Trophoblast cell (in vitro differentiated cells and primary cell): ENCODE measurements at regions not wholly inside any gene's neighbourhood (a gene's known extent, or its start where the extent isn't known, plus 50 kb on each side); places are given as distances from the start of the nearest gene placed in this dataset.

Experiments
- DNase-seq, 2 donors: peaks; one replicate each; pipeline ENCODE4 v3.0.0-alpha.2; 2016
- H2AFZ ChIP-seq: 2 replicates; pipeline ENCODE4 v1.6.1; 2013; ENCODE audit warnings: low read length, moderate library complexity, mild to moderate bottlenecking; ENCODE audit not compliant: insufficient read depth, poor library complexity
- H2AK5ac ChIP-seq: 2 replicates; pipeline ENCODE4 v1.6.1; 2013; ENCODE audit warnings: mild to moderate bottlenecking, low read length
- H2BK120ac ChIP-seq: 2 replicates; pipeline ENCODE4 v1.6.1; 2013; ENCODE audit warnings: low read length, mild to moderate bottlenecking, moderate library complexity; ENCODE audit not compliant: insufficient read depth, poor library complexity
- H2BK12ac ChIP-seq: 2 replicates; pipeline ENCODE4 v1.6.1; 2013; ENCODE audit warnings: mild to moderate bottlenecking, low read length, moderate library complexity
- H2BK5ac ChIP-seq: 2 replicates; pipeline ENCODE4 v1.6.1; 2013; ENCODE audit warnings: low read length, low read depth, moderate library complexity, mild to moderate bottlenecking; ENCODE audit not compliant: poor library complexity
- H3K14ac ChIP-seq: 2 replicates; pipeline ENCODE4 v1.6.1; 2013; ENCODE audit warnings: mild to moderate bottlenecking, low read length
- H3K18ac ChIP-seq: 2 replicates; pipeline ENCODE4 v1.6.1; 2013; ENCODE audit warnings: mild to moderate bottlenecking, low read length
- H3K23ac ChIP-seq: 2 replicates; pipeline ENCODE4 v1.6.1; 2013; ENCODE audit warnings: low read length
- H3K27ac ChIP-seq: 2 replicates; pipeline ENCODE4 v1.5.1; 2013; ENCODE audit warnings: low read depth, mild to moderate bottlenecking, inconsistent platforms, low read length, moderate library complexity
- H3K27me3 ChIP-seq: 2 replicates; pipeline ENCODE4 v1.6.1; 2013; ENCODE audit warnings: inconsistent platforms, mild to moderate bottlenecking, low read length, moderate library complexity; ENCODE audit not compliant: insufficient read depth
- H3K36me3 ChIP-seq, 2 experiments: 1 replicate in 1 of 2; 2 replicates in 1 of 2; pipeline ENCODE4 v1.6.1; 2013; ENCODE audit warnings: low read length in 2 of 2, mild to moderate bottlenecking in 2 of 2, moderate library complexity in 1 of 2; ENCODE audit not compliant: insufficient read depth in 2 of 2, control insufficient read depth in 1 of 2
- H3K4ac ChIP-seq: 2 replicates; pipeline ENCODE4 v1.6.1; 2013; ENCODE audit warnings: low read depth, mild to moderate bottlenecking, low read length, moderate library complexity
- H3K4me1 ChIP-seq, 2 experiments: 1 replicate in 1 of 2; 2 replicates in 1 of 2; pipeline ENCODE4 v1.6.1; 2013; ENCODE audit warnings: low read length in 2 of 2, mild to moderate bottlenecking in 2 of 2, moderate library complexity in 1 of 2; ENCODE audit not compliant: insufficient read depth in 2 of 2, control insufficient read depth in 1 of 2
- H3K4me2 ChIP-seq: 2 replicates; pipeline ENCODE4 v1.6.1; 2013; ENCODE audit warnings: inconsistent platforms, mild to moderate bottlenecking, low read length, moderate library complexity
- H3K4me3 ChIP-seq: 2 replicates; pipeline ENCODE4 v1.5.1; 2013; ENCODE audit warnings: mild to moderate bottlenecking, low read depth, low read length, inconsistent platforms
- H3K79me1 ChIP-seq: one replicate; pipeline ENCODE4 v1.6.1; 2013; ENCODE audit warnings: low read length
- H3K79me2 ChIP-seq: 2 replicates; pipeline ENCODE4 v1.6.1; 2013; ENCODE audit warnings: low read length, mild to moderate bottlenecking; ENCODE audit not compliant: control insufficient read depth, insufficient read depth, poor library complexity
- H3K9ac ChIP-seq: 2 replicates; pipeline ENCODE4 v1.6.1; 2013; ENCODE audit warnings: mild to moderate bottlenecking, low read length
- H3K9me3 ChIP-seq: 2 replicates; pipeline ENCODE4 v1.6.1; 2013; ENCODE audit warnings: low read depth, mild to moderate bottlenecking, control low read depth, inconsistent platforms, low read length; ENCODE audit not compliant: insufficient read depth
- H4K12ac ChIP-seq: 2 replicates; pipeline ENCODE4 v1.6.1; 2013; ENCODE audit warnings: low read depth, mild to moderate bottlenecking, low read length, moderate library complexity
- H4K8ac ChIP-seq: 2 replicates; pipeline ENCODE4 v1.6.1; 2013; ENCODE audit warnings: low read depth, mild to moderate bottlenecking, low read length, moderate library complexity
- H4K91ac ChIP-seq: one replicate; pipeline ENCODE4 v1.6.1; 2013; ENCODE audit warnings: low read depth, mild to moderate bottlenecking, low read length, moderate library complexity
- WGBS: extraction: QIAGEN DNeasy Blood & Tissue Kit; methylation state at CpG from one replicate; pipeline ENCODE4 v1.1.7; 2013; ENCODE audit warnings: missing lambda C conversion rate; ENCODE audit not compliant: insufficient read length, insufficient coverage; ENCODE audit errors: extremely low coverage; 5-methylcytosine and 5-hydroxymethylcytosine counted together

DNA sequence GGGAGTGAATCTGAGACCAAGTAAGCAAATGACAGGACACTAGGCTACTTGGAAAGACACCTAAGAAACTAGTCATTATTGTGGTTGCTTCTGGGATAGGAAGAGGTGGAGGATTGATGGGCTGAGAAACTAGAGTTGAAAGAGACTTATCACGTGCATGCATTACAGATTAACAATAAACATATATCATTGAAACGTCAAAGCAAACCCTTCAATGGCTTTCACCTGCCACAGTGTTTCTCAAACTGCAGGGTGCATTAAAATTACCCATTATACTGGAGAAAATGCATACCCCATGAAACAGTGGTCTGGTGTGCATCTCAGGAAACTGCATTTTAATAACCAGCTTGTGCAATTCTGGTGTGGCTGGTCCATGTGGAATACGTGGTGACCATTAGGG lies 318.8 kb downstream of the SMAD2 start:
- Histone ChIP-seq H3K4me3 (no peak overlapping the region), H3K4me1 (no peaks in the 10 kb centered on the region), H3K27me3 (no peaks in the 10 kb centered on the region), H2BK5ac (no peak overlapping the region), H3K79me2 (no peaks in the 10 kb centered on the region), H2BK12ac (no peak overlapping the region), H3K14ac (no peak overlapping the region), H3K4me2 (no peak overlapping the region), H3K79me1 (no peaks in the 10 kb centered on the region), H3K36me3 (no peaks in the 10 kb centered on the region), H4K8ac (no peak overlapping the region), H2AK5ac (no peak overlapping the region), H4K12ac (no peak overlapping the region), H3K23ac (no peak overlapping the region), H3K18ac (no peak overlapping the region), H2AFZ (no peak overlapping the region), H4K91ac (no peak overlapping the region), H3K4ac (no peak overlapping the region), H3K9ac (no peak overlapping the region), H3K9me3 (no peaks in the 10 kb centered on the region), H2BK120ac (no peak overlapping the region), H3K27ac (no peak overlapping the region)
- WGBS = no CpG with 5 or more reads among the region's 3 CpGs
- no peak for DNase-seq

DNA sequence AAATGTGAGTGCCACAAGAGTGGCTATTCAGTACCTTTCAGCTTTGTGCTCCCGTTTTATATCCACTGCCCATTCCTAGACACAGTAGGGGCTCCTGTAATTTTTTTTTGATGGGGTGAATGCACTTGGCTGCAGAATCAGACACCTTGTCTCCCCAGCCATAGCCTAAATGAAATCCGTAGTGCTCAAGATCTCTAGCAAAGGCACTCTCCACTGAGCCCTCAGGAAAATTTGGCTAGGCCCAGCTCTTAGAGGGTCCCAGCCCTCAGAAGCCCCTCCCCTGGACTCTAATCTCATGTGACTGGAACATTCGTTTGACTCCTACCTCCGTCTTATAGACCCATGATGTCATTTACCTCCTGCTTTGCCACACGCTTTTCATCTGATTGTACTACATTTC lies 323.9 kb downstream of the SMAD2 start:
- WGBS = no CpG with 5 or more reads among the region's 5 CpGs
- Histone ChIP-seq H3K36me3 (no peaks in the 10 kb centered on the region), H3K9me3 (peaks cover 2% of the 10 kb centered on the region), H3K27ac (no peak overlapping the region), H3K18ac (no peak overlapping the region), H3K79me2 (no peaks in the 10 kb centered on the region), H2BK12ac (no peak overlapping the region), H3K9ac (no peak overlapping the region), H3K4me3 (no peak overlapping the region), H3K4ac (no peak overlapping the region), H3K4me2 (no peak overlapping the region), H3K23ac (no peak overlapping the region), H3K4me1 (no peaks in the 10 kb centered on the region), H3K79me1 (no peaks in the 10 kb centered on the region), H4K12ac (no peak overlapping the region), H4K8ac (no peak overlapping the region), H2BK5ac (no peak overlapping the region), H2AK5ac (no peak overlapping the region), H4K91ac (no peak overlapping the region), H2BK120ac (no peak overlapping the region), H3K27me3 (no peaks in the 10 kb centered on the region), H3K14ac (no peak overlapping the region), H2AFZ (no peak overlapping the region)
- DNase-seq = no peak

DNA sequence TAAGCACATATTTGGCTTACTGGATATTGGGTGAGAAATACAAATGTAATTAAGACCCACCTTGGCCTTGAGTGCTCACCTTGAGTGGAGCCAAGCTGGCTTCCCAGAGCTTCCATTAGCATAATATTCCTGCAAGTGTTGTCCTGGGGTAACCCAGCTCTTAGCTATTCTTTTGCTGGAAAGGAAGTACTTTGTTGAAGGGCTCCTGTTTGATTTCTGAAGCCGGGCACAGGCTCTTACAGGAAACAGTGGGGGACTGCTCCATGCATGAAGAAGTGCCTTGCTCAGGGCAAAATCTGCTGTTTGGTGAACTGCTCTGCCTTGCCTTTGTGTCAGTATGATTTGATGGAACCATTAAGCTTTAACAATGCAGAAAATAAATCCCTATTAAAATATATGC lies 325.4 kb downstream of the SMAD2 start:
- H3K36me3 ChIP-seq = no peaks in the 10 kb centered on the region
- no peak overlapping the region for H2BK120ac ChIP-seq
- H3K9ac ChIP-seq = no peak overlapping the region
- H4K12ac ChIP-seq = no peak overlapping the region
- no peak overlapping the region for H4K91ac ChIP-seq
- no peak overlapping the region for H2BK5ac ChIP-seq
- no peak overlapping the region for H3K23ac ChIP-seq
- H3K79me2 ChIP-seq = no peaks in the 10 kb centered on the region
- no peak overlapping the region for H3K18ac ChIP-seq
- no peak overlapping the region for H3K4ac ChIP-seq
- no peaks in the 10 kb centered on the region for H3K27me3 ChIP-seq
- H2AFZ ChIP-seq = no peak overlapping the region
- no peak for DNase-seq
- no peaks in the 10 kb centered on the region for H3K4me1 ChIP-seq
- H3K27ac ChIP-seq = no peak overlapping the region
- no peak overlapping the region for H3K14ac ChIP-seq
- no CpG with 5 or more reads among the region's 1 CpG for WGBS
- H4K8ac ChIP-seq = no peak overlapping the region
- H3K9me3 ChIP-seq = peaks cover 2% of the 10 kb centered on the region
- no peak overlapping the region for H2AK5ac ChIP-seq
- H3K79me1 ChIP-seq = no peaks in the 10 kb centered on the region
- H3K4me3 ChIP-seq = no peak overlapping the region
- no peak overlapping the region for H2BK12ac ChIP-seq
- no peak overlapping the region for H3K4me2 ChIP-seq

DNA sequence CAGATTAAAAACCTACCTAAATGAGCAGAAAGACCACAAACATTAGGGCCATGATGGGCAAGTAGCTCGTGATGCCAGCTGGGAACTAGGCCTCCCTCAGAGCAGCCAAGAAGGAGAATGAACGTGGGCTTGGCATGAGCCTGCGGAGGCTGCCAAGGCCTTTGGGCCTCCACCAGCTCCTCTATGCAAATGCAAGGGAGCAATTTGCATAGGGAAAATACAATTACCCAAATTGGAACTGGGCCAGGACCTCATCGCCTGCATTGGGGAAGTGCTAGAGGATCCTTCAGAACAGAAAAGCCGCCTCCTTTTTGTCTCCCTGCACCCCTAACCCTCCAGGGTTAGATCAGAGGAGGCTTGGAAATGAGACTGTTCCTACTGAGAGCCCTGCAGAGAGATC lies 326.4 kb downstream of the SMAD2 start:
- Histone ChIP-seq H3K4me1 (no peaks in the 10 kb centered on the region), H2AK5ac (no peak overlapping the region), H2BK5ac (no peak overlapping the region), H3K18ac (no peak overlapping the region), H4K12ac (no peak overlapping the region), H3K4ac (no peak overlapping the region), H3K27me3 (no peaks in the 10 kb centered on the region), H3K14ac (no peak overlapping the region), H3K23ac (no peak overlapping the region), H3K36me3 (no peaks in the 10 kb centered on the region), H3K4me3 (no peak overlapping the region), H4K8ac (no peak overlapping the region), H2BK12ac (no peak overlapping the region), H3K4me2 (no peak overlapping the region), H3K79me1 (no peaks in the 10 kb centered on the region), H3K27ac (no peak overlapping the region), H4K91ac (no peak overlapping the region), H3K79me2 (no peaks in the 10 kb centered on the region), H3K9ac (no peak overlapping the region), H2BK120ac (no peak overlapping the region), H3K9me3 (peaks cover 2% of the 10 kb centered on the region), H2AFZ (no peak overlapping the region)
- WGBS = no CpG with 5 or more reads among the region's 5 CpGs
- no peak for DNase-seq
